Epithelial cell of esophagus (primary cell): ENCODE measurements at regions not wholly inside any gene's neighbourhood (a gene's known extent, or its start where the extent isn't known, plus 50 kb on each side); places are given as distances from the start of the nearest gene placed in this dataset.

Source experiments
- DNase-seq: peaks from one replicate; pipeline ENCODE4 v3.0.0; 2010; ENCODE audit warnings: low read depth
- H3K4me3 ChIP-seq: 2 replicates; pipeline ENCODE4 v1.5.1; 2011; ENCODE audit warnings: mild to moderate bottlenecking, low read length, control low read depth
- CTCF ChIP-seq: IDR thresholded peaks from 2 replicates; pipeline ENCODE4 v1.5.1; 2011; ENCODE audit warnings: low read depth, mild to moderate bottlenecking, low read length, control low read depth, inconsistent platforms; ENCODE audit not compliant: insufficient read depth; ENCODE audit errors: missing control alignments

- no peak overlapping the region for H3K4me3 ChIP-seq
- no peak for TF ChIP-seq CTCF
- no peak for DNase-seq
Measured at GRCh38 chr6:71126506-71126905, 162.1 kb upstream of the OGFRL1 start.

GRCh38 chr6:71127374-71127773, 161.2 kb upstream of the OGFRL1 start:
- H3K4me3 ChIP-seq, result no peak overlapping the region
- no peak for DNase-seq
- no peak for TF ChIP-seq CTCF

- no peak for DNase-seq
- TF ChIP-seq CTCF, result no peak
Measured at GRCh38 chr6:71130277-71130676, 158.3 kb upstream of the OGFRL1 start.

GRCh38 chr6:71134929-71135642, 153.5 kb upstream of the OGFRL1 start:
- no peak overlapping the region for H3K4me3 ChIP-seq
- no peak for DNase-seq
- no peak for TF ChIP-seq CTCF

More at GRCh38 chr6:71130277-71130676, 158.3 kb upstream of the OGFRL1 start:
- H3K4me3 ChIP-seq, result no peak overlapping the region

- TF ChIP-seq CTCF, result no peak
- no peak for DNase-seq
- no peak overlapping the region for H3K4me3 ChIP-seq
Measured at GRCh38 chr6:71137973-71138372, 150.6 kb upstream of the OGFRL1 start.

- TF ChIP-seq CTCF, result no peak
- DNase-seq, result peak; percentile 20
- H3K4me3 ChIP-seq, result no peak overlapping the region
Measured at GRCh38 chr6:71138376-71138775, 150.2 kb upstream of the OGFRL1 start.

- DNase-seq, result peak; percentile 56
Measured at GRCh38 chr6:71139249-71139648, 149.4 kb upstream of the OGFRL1 start.

More at GRCh38 chr6:71139249-71139648, 149.4 kb upstream of the OGFRL1 start:
- H3K4me3 ChIP-seq, result no peak overlapping the region
- TF ChIP-seq CTCF, result no peak
